ENCODE measurements at regions not wholly inside any gene's neighbourhood (a gene's known extent, or its start where the extent isn't known, plus 50 kb on each side); places are given as distances from the start of the nearest gene placed in this dataset.
A peak's percentile ranks its signal among the peaks of the same experiment; 100 is the strongest.

- DNase-seq (ENCODE audit: low read depth in 2 of 2): no peak
Measured at GRCh38 chr4:30314001-30314400, 406.2 kb upstream of the PCDH7 start.

DNA sequence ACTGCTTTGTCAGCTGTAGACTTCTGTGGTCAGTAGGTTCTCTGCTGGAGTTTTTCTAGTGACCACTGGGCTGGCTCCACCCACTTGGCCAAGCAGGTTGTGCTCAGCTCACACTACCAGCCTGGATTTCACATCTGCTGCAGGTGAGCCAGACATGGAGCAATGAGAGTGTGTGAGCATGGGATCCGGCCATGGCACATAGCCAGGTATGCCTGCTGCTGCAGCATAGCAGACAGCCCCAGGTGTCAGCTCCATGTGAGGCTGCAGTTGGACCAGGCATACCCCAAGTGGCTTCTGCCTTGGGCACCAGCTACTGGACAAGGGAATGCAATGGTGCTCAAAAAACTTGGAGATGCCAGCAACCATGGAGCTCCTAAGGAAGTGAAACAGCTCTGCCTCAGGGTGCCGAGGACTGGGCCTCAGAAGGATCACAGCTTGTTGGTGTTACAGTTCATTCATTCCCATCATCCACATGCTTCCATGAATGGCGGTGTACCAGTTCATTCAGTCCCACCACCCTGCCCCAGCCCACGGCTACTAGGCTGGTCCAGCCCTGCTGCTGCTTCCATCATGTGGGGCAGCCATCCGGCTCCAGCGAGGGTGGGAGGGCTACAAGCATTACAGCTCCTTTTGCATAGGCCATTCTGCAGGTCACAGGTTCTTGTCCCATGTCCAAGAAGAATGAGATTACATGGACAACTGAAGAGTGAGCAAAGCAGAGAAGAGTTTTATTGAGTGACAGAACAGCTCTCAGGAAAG lies 389.1 kb upstream of the PCDH7 start:
- DNase-seq (ENCODE audit: low read depth in 2 of 2): no peak

GRCh38 chr4:30341731-30342130 lies 378.4 kb upstream of the PCDH7 start:
- no peak for DNase-seq (ENCODE audit: low read depth in 2 of 2)

GRCh38 chr4:30350288-30350687 lies 369.9 kb upstream of the PCDH7 start:
- no peak for DNase-seq (ENCODE audit: low read depth in 2 of 2)

- DNase-seq (ENCODE audit: low read depth in 2 of 2): no peak
Measured at GRCh38 chr4:30354605-30355004, 365.6 kb upstream of the PCDH7 start.

DNA sequence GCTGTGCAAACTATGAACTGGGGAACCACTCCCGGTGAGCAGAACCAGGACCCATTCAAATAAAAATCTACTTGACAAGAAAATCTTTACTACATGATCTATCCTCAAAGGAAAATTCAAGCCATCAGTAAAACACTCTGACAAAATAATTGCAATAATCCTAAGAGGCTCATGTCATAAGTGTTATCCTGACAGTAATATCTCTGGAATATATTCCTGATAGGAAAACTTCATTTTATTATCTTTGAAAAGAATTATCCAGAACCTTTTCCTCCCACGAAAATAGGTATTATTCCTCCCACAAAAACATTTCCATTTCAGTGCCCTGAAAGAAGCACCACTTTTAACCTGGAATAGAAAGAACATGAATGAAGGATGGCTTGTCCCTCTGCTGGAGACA lies 357.7 kb upstream of the PCDH7 start:
- no peak for DNase-seq (ENCODE audit: low read depth in 2 of 2)

DNA sequence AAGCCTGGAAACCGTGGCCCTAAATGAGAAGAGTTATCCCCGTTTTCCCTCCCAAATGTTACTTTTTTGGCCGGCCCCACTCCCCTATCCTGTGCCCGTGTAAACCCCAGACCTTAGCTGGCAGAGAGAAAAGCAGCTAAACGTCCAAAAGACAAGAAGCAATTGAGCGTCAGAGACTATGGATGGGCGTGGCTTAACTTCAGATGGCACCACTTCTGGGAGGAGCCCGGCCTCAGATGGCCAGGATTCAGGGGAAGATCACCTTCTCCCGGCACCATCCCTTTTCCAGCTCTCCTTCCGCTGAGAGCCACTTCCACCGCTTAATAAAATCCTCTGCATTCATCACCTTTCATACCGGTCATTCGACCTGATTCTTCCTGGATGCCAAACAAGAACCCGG lies 350.1 kb upstream of the PCDH7 start:
- no peak for DNase-seq (ENCODE audit: low read depth in 2 of 2)

DNA sequence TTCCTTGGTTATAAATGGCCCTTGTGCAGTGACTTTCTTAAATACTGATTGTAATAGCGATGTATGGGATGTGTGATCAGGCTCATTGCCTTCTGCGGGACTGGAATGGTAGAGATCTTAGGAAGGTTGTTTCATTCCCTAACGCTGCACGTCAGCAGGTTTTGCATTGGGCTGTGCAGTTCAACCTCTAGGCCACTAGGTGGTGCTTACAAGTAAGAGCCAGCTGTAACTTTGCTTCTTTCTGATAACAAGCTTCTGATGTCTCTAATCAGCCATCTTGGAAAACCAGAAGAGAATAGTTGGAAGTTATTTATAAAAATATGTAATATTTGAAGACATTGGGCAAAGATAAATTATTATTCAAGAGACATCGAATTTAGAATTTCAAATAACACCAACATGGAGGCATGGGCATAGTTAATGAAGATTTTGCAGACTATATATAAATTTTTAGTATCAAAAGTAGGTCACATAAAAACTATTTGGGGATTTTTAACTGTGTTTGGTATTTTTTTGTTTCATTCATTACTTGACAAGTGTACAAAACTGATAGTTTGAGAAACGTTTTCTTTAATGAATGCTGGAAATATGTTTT lies 339.7 kb upstream of the PCDH7 start:
- peak in 1 of 2 donors; percentile 4 for DNase-seq (ENCODE audit: low read depth in 2 of 2)

DNA sequence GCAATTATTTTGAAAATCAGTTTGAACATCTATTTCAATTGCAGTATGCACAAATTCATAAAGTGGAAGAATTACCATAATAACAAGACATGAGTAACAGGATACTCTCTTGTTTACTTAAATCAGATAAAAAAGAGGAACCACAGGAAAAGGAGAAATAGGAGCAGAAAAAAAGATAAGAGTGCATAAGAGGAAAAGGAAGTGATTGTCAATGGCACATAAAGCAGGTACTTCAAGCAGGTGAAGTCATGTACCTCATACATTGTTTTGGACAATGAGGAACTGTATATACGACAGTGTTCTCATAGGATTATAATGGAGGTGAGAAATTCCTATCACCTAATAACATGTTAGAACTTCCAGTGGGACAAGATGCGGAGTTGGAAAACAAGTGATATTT lies 334.5 kb upstream of the PCDH7 start:
- DNase-seq (ENCODE audit: low read depth in 2 of 2): no peak

DNA sequence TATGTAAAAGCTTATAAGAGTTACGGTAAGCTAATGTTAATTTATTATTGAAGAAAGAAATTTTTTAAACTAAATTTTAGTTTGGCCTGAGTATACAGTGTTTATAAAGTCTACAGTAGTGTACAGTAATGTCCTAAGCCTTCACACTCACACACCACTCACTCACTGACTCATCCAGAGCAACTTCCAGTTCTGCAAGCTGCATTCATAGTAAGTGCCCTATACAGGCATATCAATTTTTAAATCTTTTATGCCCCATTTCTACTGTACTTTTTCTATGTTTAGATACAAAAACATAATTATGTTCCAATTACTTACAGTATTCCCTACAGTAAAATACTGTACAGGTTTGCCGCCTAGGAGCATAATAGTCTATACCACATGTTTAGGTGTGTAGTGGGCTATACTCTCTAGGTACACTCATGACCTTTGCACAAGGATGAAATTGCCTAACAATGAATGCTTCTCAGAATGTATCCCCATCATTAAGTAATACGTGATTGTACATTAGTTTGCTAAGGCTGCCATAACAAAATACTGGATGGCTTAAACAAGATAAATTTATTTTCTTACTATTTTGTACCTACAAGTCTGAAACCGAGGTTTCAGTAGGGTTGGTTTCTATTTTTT lies 333.8 kb upstream of the PCDH7 start:
- no peak for DNase-seq (ENCODE audit: low read depth in 2 of 2)

DNA sequence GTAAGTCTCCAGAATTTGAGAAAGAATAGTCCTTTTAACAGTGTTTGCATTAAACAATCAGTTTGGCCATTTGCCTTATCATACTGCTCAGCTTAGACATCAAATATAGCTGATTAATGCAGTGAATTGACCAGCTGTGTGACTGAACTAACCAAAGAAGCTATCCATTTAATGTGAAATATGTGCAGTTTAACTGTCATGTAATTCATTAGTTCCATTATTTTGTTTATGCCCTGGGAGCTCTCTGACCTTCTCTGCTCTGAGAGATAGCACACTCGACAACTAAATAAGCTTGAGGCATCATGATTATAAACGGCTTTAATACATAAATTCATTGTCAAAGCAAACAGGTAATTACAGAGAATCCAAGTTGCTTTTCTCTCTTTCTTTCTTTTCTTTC lies 324.3 kb upstream of the PCDH7 start:
- DNase-seq (ENCODE audit: low read depth in 2 of 2): no peak

DNA sequence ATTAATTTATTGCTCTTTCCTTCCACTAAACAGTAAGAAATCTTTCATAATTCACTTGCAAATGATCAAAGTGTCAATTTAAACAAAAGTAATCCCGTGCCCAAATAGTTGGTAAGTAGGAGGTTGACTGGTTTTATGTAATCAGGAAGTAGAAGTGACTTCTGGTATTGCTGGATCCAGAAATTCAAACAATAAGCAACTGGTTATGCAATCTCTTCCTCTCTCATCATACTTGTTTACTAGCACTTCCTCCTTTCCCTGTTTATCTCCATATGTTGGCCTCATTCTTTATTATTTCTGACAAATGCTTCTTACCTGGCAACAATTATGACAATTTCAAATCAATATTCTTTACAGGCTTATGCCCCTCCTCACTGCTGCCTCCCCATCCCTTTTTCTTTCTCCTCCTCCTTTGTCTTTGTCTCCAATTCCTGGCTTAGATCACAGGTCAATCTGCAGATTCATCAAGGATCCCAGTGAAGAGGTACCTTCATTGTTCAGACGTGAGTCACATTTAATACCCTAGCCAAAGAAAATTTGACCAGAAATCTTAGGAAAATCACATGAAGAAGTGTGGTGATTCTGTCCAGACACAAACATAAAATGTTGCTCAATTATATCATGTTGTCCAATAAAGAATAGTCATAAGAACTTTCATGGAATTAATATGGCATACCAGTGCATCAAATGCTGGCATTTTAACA lies 323.2 kb upstream of the PCDH7 start:
- DNase-seq (ENCODE audit: low read depth in 2 of 2): no peak

DNA sequence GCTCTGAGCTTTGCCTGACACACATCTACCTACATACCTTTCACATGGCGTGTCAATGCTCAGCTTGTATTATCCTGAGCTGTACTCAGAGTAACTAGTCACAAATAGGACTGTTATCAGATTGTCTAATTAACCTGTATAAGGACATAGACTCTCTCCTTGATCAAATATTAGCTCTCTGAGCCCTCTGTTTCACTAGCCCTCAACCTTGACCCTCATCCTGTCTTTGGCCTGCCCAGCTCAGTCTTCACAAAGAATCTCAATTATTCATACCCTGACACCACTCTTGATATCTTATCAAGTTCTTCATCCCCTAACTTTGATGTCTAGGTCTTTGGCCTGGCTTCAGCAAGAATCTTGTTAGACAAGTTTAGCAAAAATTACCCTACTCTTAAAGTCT lies 320.7 kb upstream of the PCDH7 start:
- no peak for DNase-seq (ENCODE audit: low read depth in 2 of 2)

GRCh38 chr4:30402276-30402675 lies 317.9 kb upstream of the PCDH7 start:
- no peak for DNase-seq (ENCODE audit: low read depth in 2 of 2)

DNA sequence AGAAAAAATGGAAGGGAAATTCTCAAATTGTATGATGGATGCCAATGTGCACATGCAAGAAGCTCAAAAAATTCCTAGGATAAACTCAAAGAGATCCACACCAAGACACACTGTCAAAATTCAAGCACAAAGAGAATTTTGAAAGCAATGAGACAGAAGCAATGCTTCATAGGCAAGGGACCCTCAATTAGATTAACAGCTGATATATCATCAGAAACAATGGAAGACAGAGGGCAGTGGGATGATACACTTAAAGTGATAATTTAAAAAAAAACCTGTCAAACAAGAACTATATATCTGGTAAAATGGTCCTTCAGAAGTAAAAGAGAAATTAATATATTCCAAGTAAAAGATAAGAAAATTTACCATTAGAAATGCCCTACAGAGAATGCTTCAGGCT lies 306.3 kb upstream of the PCDH7 start:
- DNase-seq (ENCODE audit: low read depth in 2 of 2): no peak

DNA sequence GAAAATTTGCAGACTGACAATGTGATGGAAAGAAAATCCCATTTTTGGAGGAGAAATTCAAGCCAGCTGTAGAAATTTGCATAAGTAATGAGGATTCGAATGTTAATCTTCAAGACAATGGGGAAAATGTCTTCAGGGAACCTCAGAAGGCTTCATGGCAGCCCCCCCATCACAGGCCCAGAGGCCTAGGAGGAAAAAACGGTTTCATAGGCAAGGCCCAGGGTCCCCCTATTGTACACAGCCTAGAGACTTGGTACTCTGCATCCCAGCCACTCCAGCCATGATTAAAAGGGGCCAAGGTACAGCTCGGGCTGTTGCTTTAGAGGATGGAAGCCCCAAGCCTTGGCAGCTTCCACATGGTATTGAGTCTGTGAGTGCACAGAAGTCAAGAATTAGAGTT lies 303.6 kb upstream of the PCDH7 start:
- DNase-seq (ENCODE audit: low read depth in 2 of 2): no peak

- no peak for DNase-seq (ENCODE audit: low read depth in 2 of 2)
Measured at GRCh38 chr4:30427932-30428331, 292.2 kb upstream of the PCDH7 start.

DNA sequence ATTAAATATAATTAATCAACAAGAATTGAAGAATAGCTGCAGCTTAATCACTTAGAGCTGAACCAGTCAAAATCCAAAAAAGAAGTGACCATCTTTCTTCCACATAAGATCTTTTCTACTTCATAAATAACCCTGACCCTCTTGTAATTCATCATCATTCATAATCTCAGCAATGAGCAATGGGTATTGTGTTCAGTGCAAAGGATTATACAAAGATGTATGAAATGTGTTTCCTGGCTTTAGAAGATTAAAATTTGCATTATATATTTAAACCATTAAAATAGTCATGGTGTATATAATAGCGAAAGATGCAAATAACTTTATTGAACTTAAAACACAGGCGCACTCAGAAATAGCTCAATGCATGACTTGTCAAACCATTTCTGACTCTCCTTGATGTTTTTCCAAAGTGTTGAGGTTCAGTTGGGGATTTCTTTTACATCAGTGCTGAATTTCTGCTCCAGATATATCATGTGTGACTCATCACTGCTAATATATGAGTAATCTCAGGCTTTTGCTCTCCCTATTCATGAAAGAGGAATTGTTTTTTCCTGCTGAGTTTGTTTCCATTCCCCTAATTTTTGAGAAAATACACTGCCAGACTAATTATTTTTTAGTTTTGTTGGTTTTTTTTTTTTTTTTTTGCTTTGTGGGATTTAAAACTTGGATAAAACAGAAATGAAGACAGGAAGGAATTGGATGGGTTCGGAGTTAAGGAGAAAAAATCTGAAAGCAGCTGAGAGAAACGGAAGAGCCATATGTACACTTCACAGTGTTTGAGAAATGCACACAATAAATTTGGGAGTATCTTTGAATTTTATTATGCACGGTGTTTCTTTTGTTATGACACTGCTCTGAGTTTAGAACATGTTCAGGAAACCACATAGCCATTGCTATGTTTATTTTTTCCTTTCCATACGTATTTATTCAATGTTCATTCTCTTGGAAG lies 290.1 kb upstream of the PCDH7 start:
- DNase-seq (ENCODE audit: low read depth in 2 of 2): no peak

DNA sequence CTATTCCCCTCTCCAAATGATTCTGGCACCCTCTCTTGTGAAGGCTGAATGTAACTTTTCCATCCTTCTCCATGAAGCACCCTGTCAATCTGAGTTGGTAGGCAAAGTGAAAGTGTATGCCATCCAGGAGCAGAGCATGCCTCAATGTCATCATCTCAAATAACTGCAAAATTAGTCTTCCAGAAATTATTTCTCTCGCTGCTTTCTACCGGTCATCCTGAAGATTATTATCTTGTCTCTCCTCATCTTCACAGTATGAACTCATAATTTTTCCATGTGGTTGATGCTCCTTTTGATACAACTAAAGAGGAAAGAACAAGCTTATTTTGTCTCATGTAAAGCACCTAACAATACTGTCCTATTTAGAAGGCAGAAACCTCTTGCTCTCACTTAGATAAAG lies 285.5 kb upstream of the PCDH7 start:
- no peak for DNase-seq (ENCODE audit: low read depth in 2 of 2)

- no peak for DNase-seq (ENCODE audit: low read depth in 2 of 2)
Measured at GRCh38 chr4:30436394-30436793, 283.8 kb upstream of the PCDH7 start.

DNA sequence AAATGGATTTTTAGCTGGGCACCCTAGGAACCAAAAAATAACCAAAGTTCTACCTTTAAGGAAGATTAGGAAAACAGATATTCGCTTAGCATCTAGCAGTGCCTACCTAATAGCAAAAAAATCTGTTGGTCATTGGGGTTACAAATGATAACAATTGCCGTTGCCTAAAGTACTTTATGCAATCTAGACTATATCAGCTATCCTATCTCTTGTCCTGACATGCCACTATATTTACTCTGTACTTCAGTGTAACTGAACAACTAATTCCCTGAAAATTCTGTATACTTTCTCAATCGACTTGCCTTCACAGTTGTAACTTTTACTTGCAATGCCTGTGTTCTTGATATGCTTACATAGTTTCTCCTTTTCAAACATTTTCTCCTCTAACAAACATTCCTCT lies 282.9 kb upstream of the PCDH7 start:
- DNase-seq (ENCODE audit: low read depth in 2 of 2): no peak

- no peak for DNase-seq (ENCODE audit: low read depth in 2 of 2)
Measured at GRCh38 chr4:30443289-30443688, 276.9 kb upstream of the PCDH7 start.

All from stimulated activated CD4-positive, alpha-beta T cell treated with anti-CD3 and anti-CD28 coated beads, Interleukin-15, amount 100 ng/mL, for 48 hours (primary cell).